MM.1S (cell line): ENCODE measurements at regions not wholly inside any gene's neighbourhood (a gene's known extent, or its start where the extent isn't known, plus 50 kb on each side); places are given as distances from the start of the nearest gene placed in this dataset.

ENCODE experiments used
- CTCF ChIP-seq: fragments of 300-600 bp; sonication (generic); IDR thresholded peaks from 2 replicates; pipeline ENCODE4 v1.5.1; 2016; ENCODE audit warnings: antibody characterized with exemption, low read length, mixed read lengths
- EZH2 ChIP-seq: fragments of 300-600 bp; sonication (generic); optimal IDR thresholded peaks from 2 replicates; pipeline ENCODE3; 2017; ENCODE audit warnings: low read depth, mild to moderate bottlenecking, antibody characterized with exemption, low read length, mixed read lengths

GRCh38 chr10:4522296-4523000 lies 303.6 kb upstream of the AKR1E2 start:
- TF ChIP-seq CTCF (no peak), EZH2 (no peak)
